22Rv1 (cell line): ENCODE measurements at regions not wholly inside any gene's neighbourhood (a gene's known extent, or its start where the extent isn't known, plus 50 kb on each side); places are given as distances from the start of the nearest gene placed in this dataset.

Source experiments
- H3K27ac ChIP-seq: fragments of 450-650 bp; 2 replicates; pipeline ENCODE4 v1.5.1; 2017
- ZFX ChIP-seq: fragments of 450-650 bp; IDR thresholded peaks from 2 replicates; pipeline ENCODE4 v1.6.1; 2017; ENCODE audit warnings: antibody characterized with exemption, borderline replicate concordance
- TF ChIP-seq, protein P1 (sequence below): fragments of 450-650 bp; IDR thresholded peaks from 2 replicates; pipeline ENCODE4 v1.5.1; 2017; ENCODE audit warnings: mild to moderate bottlenecking

DNA sequence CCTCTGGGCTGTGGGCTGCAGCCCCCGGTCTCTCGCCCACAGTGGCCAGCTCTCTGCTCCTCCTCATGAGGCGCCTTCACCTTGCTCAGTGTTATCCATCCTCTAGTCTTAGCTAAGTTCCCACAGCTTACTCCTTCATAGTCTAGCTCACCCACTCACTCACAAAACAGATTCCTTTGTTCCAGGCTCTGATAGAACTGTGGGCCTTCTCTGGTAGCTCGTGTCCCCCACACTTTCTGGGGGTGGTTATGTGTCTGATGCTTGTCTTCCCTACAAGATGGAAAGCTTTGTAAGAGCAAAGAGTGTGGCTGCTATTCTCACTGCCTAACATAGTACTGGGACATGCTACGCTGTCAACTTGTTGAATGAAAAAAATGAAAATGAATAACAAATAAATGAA lies 135.8 kb downstream of the EN1 start:
- TF ChIP-seq ZFX: no peak
- TF ChIP-seq, protein P1, sequence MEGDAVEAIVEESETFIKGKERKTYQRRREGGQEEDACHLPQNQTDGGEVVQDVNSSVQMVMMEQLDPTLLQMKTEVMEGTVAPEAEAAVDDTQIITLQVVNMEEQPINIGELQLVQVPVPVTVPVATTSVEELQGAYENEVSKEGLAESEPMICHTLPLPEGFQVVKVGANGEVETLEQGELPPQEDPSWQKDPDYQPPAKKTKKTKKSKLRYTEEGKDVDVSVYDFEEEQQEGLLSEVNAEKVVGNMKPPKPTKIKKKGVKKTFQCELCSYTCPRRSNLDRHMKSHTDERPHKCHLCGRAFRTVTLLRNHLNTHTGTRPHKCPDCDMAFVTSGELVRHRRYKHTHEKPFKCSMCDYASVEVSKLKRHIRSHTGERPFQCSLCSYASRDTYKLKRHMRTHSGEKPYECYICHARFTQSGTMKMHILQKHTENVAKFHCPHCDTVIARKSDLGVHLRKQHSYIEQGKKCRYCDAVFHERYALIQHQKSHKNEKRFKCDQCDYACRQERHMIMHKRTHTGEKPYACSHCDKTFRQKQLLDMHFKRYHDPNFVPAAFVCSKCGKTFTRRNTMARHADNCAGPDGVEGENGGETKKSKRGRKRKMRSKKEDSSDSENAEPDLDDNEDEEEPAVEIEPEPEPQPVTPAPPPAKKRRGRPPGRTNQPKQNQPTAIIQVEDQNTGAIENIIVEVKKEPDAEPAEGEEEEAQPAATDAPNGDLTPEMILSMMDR: no peak
- H3K27ac ChIP-seq: no peak overlapping the region

DNA sequence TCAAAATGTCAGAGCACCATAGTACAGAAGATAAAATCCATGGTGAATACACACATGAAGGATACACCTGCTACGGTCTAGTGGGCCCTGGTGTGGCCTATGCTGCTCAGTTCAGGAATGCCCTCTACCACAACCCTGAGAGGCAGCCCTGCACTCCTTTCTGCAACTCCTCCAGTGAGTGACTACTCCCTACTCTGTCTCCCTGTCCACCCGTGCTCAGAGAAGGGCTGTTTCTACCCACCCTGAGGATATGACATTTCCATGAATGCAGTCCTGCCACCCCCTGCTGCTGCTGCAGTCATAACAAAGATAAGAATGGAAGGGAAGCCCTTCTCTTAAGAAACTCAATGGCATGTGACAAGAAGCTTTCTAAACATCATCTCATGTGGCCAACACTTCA lies 137.0 kb downstream of the EN1 start:
- TF ChIP-seq, protein P1: no peak
- no peak for TF ChIP-seq ZFX
- H3K27ac ChIP-seq: no peak overlapping the region

GRCh38 chr2:118709786-118710185 lies 137.7 kb downstream of the EN1 start:
- no peak overlapping the region for H3K27ac ChIP-seq
- TF ChIP-seq, protein P1: no peak
- no peak for TF ChIP-seq ZFX

DNA sequence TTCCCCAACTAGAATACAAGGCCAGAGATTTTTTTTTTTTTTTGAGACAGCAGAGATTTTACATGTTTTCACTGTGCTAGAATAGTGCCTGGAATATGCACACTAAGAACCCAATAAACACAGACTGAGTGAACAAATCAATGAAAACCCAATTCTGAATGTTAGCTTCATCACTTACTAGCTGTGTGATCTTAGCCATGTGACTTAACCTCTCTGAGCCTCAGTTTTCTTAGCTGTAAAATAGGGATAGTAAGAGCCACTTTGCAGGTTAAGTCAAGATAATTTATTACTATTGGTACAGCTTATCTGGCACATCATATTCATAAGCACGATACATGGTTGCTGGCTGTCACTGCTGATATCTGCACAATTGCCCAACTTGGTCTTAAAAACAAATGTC lies 140.6 kb downstream of the EN1 start:
- TF ChIP-seq, protein P1: no peak
- TF ChIP-seq ZFX: no peak
- no peak overlapping the region for H3K27ac ChIP-seq

DNA sequence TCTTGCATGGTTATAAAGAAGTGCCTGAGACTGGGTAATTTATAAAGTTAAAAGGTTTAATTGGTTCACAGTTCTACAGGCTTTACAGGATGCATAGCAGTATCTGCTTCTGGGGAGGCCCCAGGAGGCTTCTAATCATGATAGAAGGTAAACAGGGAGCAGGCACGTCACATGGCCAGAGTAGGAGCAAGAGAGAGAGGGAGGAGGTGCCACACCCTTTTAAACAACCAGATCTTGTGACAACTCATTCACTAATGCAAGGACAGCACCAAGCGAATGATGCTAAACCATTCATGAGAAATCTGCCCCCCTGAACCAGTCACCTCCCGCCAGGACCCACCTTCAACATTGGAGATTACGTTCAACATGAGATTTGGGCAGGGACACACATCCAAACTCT lies 141.1 kb downstream of the EN1 start:
- TF ChIP-seq, protein P1: no peak
- TF ChIP-seq ZFX: no peak
- H3K27ac ChIP-seq: no peak overlapping the region

GRCh38 chr2:118705032-118705431 lies 142.4 kb downstream of the EN1 start:
- no peak for TF ChIP-seq ZFX
- TF ChIP-seq, protein P1: no peak
- no peak overlapping the region for H3K27ac ChIP-seq

- TF ChIP-seq ZFX: no peak
- TF ChIP-seq, protein P1: no peak
- no peak overlapping the region for H3K27ac ChIP-seq
Observed at GRCh38 chr2:118699447-118700175, 147.8 kb downstream of the EN1 start.
